ENCODE measurements at regions not wholly inside any gene's neighbourhood (a gene's known extent, or its start where the extent isn't known, plus 50 kb on each side); places are given as distances from the start of the nearest gene placed in this dataset.
"Not testable (repeated sequence)": the region's sequence is repeated elsewhere in the genome, so short reads cannot be mapped to it uniquely, and the experiment has no call there.

GRCh38 chr14:23751616-23752015 lies 115.5 kb downstream of the DHRS2 start:
- no peak for ATAC-seq
- Histone ChIP-seq H3K27ac (no peak overlapping the region), H3K36me3 (no peaks in the 10 kb centered on the region)

DNA sequence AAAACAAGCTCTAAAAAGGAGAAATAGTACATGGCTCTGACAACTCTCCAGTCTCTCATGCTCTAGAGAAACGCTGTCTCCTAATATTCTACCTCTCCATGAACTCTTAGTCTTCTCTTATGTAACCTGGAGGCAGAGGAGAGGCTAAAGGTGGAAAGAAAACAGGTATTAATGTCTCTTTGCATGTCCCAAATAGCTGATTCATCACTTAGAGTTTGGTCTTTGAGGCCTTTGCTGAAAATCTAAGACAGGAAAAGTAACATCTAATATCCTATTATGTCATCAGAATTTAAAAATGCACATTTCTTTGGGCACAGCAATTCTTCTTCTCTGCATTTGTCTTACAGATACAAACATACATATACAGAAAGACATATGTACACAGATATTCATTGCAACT lies 127.2 kb downstream of the DHRS2 start:
- Histone ChIP-seq H3K27me3 (ENCODE audit: low read depth) (no peaks in the 10 kb centered on the region), H3K27ac (no peak overlapping the region), H3K36me3 (no peaks in the 10 kb centered on the region), H3K4me3 (no peak overlapping the region), H3K9me3 (no peaks in the 10 kb centered on the region), H3K4me1 (no peaks in the 10 kb centered on the region)
- intact Hi-C loops (cut with DNase I): no loop called here
- no peak for TF ChIP-seq CTCF (IDR thresholded peaks at IDR 0.05)
- DNase-seq (no peak), ATAC-seq (no peak)

More at GRCh38 chr14:23751616-23752015, 115.5 kb downstream of the DHRS2 start:
- no peak for DNase-seq
- intact Hi-C loops (cut with DNase I): no loop called here
- Histone ChIP-seq H3K27me3 (ENCODE audit: low read depth) (no peaks in the 10 kb centered on the region), H3K9me3 (no peaks in the 10 kb centered on the region), H3K4me1 (no peaks in the 10 kb centered on the region), H3K4me3 (no peak overlapping the region)
- TF ChIP-seq CTCF (IDR thresholded peaks at IDR 0.05): no peak

GRCh38 chr14:23766737-23767401 lies 130.7 kb downstream of the DHRS2 start:
- Histone ChIP-seq H3K4me1 (no peaks in the 10 kb centered on the region), H3K27me3 (ENCODE audit: low read depth) (no peaks in the 10 kb centered on the region), H3K9me3 (no peaks in the 10 kb centered on the region), H3K36me3 (no peaks in the 10 kb centered on the region), H3K27ac (no peak overlapping the region), H3K4me3 (no peak overlapping the region)
- no peak for TF ChIP-seq CTCF (IDR thresholded peaks at IDR 0.05)
- intact Hi-C loops (cut with DNase I): no loop called here
- ATAC-seq: no peak
- no peak for DNase-seq

DNA sequence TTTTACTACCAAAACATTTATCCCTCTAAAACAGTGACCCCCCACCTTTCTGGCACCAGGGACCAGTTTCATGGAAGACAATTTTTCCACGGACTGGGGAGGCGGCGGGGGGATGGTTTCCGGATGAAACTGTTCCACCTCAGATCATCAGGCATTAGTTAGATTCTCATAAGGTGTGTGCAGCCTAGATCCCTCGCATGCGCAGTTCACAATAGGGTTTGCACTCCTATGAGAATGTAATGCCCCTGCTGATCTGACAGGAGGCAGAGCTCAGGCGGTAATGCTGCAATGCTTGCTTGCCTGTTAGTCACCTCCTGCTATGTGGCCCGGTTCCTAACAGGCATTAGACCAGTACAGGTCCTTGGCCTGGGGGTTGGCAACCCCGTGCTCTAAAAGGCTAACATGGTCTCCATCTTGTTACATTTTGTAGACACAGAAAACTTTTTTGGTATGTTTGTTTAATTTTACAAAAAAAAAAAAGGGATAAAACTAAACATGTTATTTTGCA lies 133.1 kb downstream of the DHRS2 start:
- intact Hi-C loops (cut with DNase I); DNase-seq; ATAC-seq; H3K36me3 ChIP-seq; H3K27me3 ChIP-seq (ENCODE audit: low read depth); H3K4me1 ChIP-seq; H3K9me3 ChIP-seq; H3K4me3 ChIP-seq; H3K27ac ChIP-seq: not testable (repeated sequence)

DNA sequence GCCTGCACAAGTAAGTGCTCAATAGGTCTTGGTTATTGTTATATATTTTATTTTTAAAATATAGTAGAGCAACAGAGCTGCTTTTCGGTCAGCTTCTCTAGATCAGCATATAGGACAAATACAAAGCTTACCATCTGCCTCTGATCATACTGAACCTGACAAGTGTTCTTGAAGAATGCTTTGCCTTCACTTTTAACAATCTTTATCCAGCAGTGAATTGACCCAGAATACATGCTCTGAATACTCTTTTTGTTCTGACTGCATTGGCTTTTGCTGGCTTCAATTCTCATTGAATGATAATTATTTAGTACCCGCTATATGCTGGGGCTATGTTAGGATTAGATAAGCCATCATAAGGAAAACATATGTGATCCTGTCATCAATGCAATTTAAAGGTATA lies 137.8 kb downstream of the DHRS2 start:
- ATAC-seq: no peak
- no peak for TF ChIP-seq CTCF (IDR thresholded peaks at IDR 0.05)
- Histone ChIP-seq H3K27ac (no peak overlapping the region), H3K27me3 (ENCODE audit: low read depth) (peaks cover 7% of the 10 kb centered on the region), H3K9me3 (no peaks in the 10 kb centered on the region), H3K4me1 (no peaks in the 10 kb centered on the region), H3K36me3 (no peaks in the 10 kb centered on the region), H3K4me3 (no peak overlapping the region)
- intact Hi-C loops (cut with DNase I): no loop called here
- DNase-seq: no peak

GRCh38 chr14:23776296-23776695 lies 140.1 kb downstream of the DHRS2 start:
- Histone ChIP-seq H3K27ac (no peak overlapping the region), H3K4me1 (no peaks in the 10 kb centered on the region), H3K36me3 (no peaks in the 10 kb centered on the region), H3K9me3 (no peaks in the 10 kb centered on the region), H3K4me3 (no peak overlapping the region), H3K27me3 (ENCODE audit: low read depth) (peaks cover 7% of the 10 kb centered on the region)
- ATAC-seq (no peak), DNase-seq (no peak)
- TF ChIP-seq CTCF (IDR thresholded peaks at IDR 0.05): no peak
- intact Hi-C loops (cut with DNase I): no loop called here

All from lower lobe of right lung (tissue), 2 donors.